ENCODE measurements at regions not wholly inside any gene's neighbourhood (a gene's known extent, or its start where the extent isn't known, plus 50 kb on each side); places are given as distances from the start of the nearest gene placed in this dataset.

DNA sequence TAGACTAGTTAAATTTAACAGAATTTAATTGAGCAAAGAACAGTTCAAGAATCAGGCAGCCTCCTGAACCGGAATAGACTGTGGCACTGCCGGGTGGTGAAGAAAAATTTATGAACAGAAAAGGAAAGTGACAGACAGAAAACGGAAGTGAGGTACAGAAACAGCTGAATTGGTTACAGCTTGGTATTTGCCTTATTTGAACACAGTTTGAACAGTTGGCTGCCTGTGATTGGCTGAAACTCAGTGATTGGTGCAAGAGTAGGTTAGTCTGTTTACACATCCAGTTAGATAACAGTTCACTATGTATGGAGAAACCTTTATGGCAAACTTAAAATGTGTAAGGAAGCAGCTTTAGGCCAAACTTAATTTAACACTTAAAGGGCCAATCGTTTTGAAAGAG is 116.0 kb upstream of the CITED2 start (continued):
- TF ChIP-seq, protein P1, sequence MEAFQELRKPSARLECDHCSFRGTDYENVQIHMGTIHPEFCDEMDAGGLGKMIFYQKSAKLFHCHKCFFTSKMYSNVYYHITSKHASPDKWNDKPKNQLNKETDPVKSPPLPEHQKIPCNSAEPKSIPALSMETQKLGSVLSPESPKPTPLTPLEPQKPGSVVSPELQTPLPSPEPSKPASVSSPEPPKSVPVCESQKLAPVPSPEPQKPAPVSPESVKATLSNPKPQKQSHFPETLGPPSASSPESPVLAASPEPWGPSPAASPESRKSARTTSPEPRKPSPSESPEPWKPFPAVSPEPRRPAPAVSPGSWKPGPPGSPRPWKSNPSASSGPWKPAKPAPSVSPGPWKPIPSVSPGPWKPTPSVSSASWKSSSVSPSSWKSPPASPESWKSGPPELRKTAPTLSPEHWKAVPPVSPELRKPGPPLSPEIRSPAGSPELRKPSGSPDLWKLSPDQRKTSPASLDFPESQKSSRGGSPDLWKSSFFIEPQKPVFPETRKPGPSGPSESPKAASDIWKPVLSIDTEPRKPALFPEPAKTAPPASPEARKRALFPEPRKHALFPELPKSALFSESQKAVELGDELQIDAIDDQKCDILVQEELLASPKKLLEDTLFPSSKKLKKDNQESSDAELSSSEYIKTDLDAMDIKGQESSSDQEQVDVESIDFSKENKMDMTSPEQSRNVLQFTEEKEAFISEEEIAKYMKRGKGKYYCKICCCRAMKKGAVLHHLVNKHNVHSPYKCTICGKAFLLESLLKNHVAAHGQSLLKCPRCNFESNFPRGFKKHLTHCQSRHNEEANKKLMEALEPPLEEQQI (IDR thresholded peaks at IDR 0.05), result peak; percentile 98
- no peak for TF ChIP-seq CCAR2 (IDR thresholded peaks at IDR 0.05; ENCODE audit: low read depth, low read length)
- no peak for TF ChIP-seq ZBTB17 (CRISPR knock-in tag; IDR thresholded peaks at IDR 0.05)
- TF ChIP-seq, protein P2, sequence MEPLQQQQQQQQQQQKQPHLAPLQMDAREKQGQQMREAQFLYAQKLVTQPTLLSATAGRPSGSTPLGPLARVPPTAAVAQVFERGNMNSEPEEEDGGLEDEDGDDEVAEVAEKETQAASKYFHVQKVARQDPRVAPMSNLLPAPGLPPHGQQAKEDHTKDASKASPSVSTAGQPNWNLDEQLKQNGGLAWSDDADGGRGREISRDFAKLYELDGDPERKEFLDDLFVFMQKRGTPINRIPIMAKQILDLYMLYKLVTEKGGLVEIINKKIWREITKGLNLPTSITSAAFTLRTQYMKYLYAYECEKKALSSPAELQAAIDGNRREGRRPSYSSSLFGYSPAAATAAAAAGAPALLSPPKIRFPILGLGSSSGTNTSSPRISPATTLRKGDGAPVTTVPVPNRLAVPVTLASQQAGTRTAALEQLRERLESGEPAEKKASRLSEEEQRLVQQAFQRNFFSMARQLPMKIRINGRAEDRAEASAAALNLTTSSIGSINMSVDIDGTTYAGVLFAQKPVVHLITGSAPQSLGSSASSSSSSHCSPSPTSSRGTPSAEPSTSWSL (CRISPR knock-in tag; IDR thresholded peaks at IDR 0.05; ENCODE audit: borderline replicate concordance), result no peak
- TF ChIP-seq, protein P3, sequence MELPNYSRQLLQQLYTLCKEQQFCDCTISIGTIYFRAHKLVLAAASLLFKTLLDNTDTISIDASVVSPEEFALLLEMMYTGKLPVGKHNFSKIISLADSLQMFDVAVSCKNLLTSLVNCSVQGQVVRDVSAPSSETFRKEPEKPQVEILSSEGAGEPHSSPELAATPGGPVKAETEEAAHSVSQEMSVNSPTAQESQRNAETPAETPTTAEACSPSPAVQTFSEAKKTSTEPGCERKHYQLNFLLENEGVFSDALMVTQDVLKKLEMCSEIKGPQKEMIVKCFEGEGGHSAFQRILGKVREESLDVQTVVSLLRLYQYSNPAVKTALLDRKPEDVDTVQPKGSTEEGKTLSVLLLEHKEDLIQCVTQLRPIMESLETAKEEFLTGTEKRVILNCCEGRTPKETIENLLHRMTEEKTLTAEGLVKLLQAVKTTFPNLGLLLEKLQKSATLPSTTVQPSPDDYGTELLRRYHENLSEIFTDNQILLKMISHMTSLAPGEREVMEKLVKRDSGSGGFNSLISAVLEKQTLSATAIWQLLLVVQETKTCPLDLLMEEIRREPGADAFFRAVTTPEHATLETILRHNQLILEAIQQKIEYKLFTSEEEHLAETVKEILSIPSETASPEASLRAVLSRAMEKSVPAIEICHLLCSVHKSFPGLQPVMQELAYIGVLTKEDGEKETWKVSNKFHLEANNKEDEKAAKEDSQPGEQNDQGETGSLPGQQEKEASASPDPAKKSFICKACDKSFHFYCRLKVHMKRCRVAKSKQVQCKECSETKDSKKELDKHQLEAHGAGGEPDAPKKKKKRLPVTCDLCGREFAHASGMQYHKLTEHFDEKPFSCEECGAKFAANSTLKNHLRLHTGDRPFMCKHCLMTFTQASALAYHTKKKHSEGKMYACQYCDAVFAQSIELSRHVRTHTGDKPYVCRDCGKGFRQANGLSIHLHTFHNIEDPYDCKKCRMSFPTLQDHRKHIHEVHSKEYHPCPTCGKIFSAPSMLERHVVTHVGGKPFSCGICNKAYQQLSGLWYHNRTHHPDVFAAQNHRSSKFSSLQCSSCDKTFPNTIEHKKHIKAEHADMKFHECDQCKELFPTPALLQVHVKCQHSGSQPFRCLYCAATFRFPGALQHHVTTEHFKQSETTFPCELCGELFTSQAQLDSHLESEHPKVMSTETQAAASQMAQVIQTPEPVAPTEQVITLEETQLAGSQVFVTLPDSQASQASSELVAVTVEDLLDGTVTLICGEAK (IDR thresholded peaks at IDR 0.05), result peak; percentile 57; the same call in 1 of the 2 replicates
- TF ChIP-seq, protein P3 (CRISPR knock-in tag; IDR thresholded peaks at IDR 0.05), result no peak
- TF ChIP-seq, protein P4, sequence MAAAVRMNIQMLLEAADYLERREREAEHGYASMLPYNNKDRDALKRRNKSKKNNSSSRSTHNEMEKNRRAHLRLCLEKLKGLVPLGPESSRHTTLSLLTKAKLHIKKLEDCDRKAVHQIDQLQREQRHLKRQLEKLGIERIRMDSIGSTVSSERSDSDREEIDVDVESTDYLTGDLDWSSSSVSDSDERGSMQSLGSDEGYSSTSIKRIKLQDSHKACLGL (CRISPR knock-in tag; IDR thresholded peaks at IDR 0.05; ENCODE audit: borderline replicate concordance, poor library complexity, severe bottlenecking), result no peak
- no peak for TF ChIP-seq RNF2 (IDR thresholded peaks at IDR 0.05)
- TF ChIP-seq, protein P5, sequence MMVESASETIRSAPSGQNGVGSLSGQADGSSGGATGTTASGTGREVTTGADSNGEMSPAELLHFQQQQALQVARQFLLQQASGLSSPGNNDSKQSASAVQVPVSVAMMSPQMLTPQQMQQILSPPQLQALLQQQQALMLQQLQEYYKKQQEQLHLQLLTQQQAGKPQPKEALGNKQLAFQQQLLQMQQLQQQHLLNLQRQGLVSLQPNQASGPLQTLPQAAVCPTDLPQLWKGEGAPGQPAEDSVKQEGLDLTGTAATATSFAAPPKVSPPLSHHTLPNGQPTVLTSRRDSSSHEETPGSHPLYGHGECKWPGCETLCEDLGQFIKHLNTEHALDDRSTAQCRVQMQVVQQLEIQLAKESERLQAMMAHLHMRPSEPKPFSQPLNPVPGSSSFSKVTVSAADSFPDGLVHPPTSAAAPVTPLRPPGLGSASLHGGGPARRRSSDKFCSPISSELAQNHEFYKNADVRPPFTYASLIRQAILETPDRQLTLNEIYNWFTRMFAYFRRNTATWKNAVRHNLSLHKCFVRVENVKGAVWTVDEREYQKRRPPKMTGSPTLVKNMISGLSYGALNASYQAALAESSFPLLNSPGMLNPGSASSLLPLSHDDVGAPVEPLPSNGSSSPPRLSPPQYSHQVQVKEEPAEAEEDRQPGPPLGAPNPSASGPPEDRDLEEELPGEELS (CRISPR knock-in tag; IDR thresholded peaks at IDR 0.05; ENCODE audit: borderline replicate concordance), result no peak
- no peak for TF ChIP-seq MEF2A (IDR thresholded peaks at IDR 0.05; ENCODE audit: control insufficient read depth, low read depth, low read length)
- no peak for TF ChIP-seq KAT7 (CRISPR knock-in tag; IDR thresholded peaks at IDR 0.05; ENCODE audit: borderline replicate concordance)
- no peak for TF ChIP-seq CBFA2T2 (conservative IDR thresholded peaks at IDR 0.05)
- no peak for TF ChIP-seq ZNF644 (tag; IDR thresholded peaks at IDR 0.05; ENCODE audit: low read depth)

Measured in K562 (cell line).